ENCODE measurements at regions not wholly inside any gene's neighbourhood (a gene's known extent, or its start where the extent isn't known, plus 50 kb on each side); places are given as distances from the start of the nearest gene placed in this dataset.

DNA sequence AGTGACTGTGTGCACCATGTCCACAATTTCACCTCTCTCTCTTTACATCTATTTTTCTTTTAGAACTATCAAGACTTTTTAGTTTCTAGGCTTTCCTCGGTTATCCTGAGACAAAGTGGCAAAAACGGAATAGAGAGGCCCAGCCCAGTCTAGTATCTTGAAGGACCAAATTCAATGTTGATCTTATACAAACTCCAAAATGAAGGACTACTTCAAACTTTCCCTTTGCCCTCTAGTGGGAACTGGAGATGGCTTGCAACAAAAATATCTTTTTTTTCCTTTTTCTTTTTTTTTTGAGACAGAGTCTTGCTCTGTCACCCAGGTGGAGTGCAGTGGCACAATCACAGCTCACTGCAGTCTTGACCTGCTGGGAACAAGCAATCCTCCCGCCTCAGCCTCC is 338.5 kb upstream of the UMPS start:
- H4K20me1 ChIP-seq (replicated peaks; ENCODE audit: control insufficient read depth, extremely low read depth, insufficient read depth, low read length), result no peaks in the 10 kb centered on the region
- no peak overlapping the region for H3K27ac ChIP-seq (ENCODE audit: insufficient read depth, low read depth, low read length)
- ChIA-PET POLR2A (no interaction called here), CTCF (interaction anchor here (0.8 to 1.3 kb wide), 2 partner anchors 40 kb away, joined by 3 to 4 read pairs; no protein-coding TSS in a partner anchor)
- DNase-seq (ENCODE audit: low read depth, low spot score), result no peak
- H2AFZ ChIP-seq (ENCODE audit: low read depth, low read length), result no peak overlapping the region
- H3K79me2 ChIP-seq (ENCODE audit: control insufficient read depth, insufficient read depth, low read length), result no peaks in the 10 kb centered on the region
- H3K9ac ChIP-seq (replicated peaks; ENCODE audit: extremely low read depth, insufficient read depth, low read length), result no peak overlapping the region
- H3K27me3 ChIP-seq (ENCODE audit: control insufficient read depth in 2 of 2, insufficient read depth in 2 of 2, low read length in 2 of 2), result no peaks in the 10 kb centered on the region
- H3K9me1 ChIP-seq (replicated peaks; ENCODE audit: control insufficient read depth, extremely low read depth, insufficient read depth, low read length), result no peaks in the 10 kb centered on the region
- peaks cover 14% of the 10 kb centered on the region for H3K4me1 ChIP-seq (ENCODE audit: control insufficient read depth, extremely low read depth, insufficient read depth, low read length)
- FAIRE-seq, result no peak
- dilution Hi-C loops (cut with MboI; ENCODE audit: extremely low pct_ligation_motif_present, low sequenced_read_pairs), result no loop called here
- BruUV-seq (replicated peaks), result no TSS peak
- TF ChIP-seq POLR2A (IDR thresholded peaks at IDR 0.05; ENCODE audit: low read depth, low read length) (no peak), EZH2 (IDR thresholded peaks at IDR 0.05; ENCODE audit: borderline replicate concordance, low read depth, low read length, severe bottlenecking) (no peak)
- TF ChIP-seq, protein P1, sequence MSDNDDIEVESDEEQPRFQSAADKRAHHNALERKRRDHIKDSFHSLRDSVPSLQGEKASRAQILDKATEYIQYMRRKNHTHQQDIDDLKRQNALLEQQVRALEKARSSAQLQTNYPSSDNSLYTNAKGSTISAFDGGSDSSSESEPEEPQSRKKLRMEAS (IDR thresholded peaks at IDR 0.05; ENCODE audit: insufficient read depth, insufficient read length), result no peak
- no peak overlapping the region for H3K4me2 ChIP-seq (ENCODE audit: insufficient read depth, low read length)
- no peaks in the 10 kb centered on the region for H3K36me3 ChIP-seq (ENCODE audit: control insufficient read depth in 2 of 2, extremely low read depth in 1 of 2, insufficient read depth in 2 of 2, low read length in 2 of 2)
- intact Hi-C loops (cut with micrococcal nuclease), result no loop called here
- no peaks in the 10 kb centered on the region for H3K9me3 ChIP-seq (replicated peaks; ENCODE audit: control insufficient read depth, insufficient read depth, low read length)
- H3K4me3 ChIP-seq (replicated peaks in 1 of 3; ENCODE audit: insufficient read depth in 1 of 3, low read depth in 1 of 3, low read length in 3 of 3), result no peak overlapping the region

DNA sequence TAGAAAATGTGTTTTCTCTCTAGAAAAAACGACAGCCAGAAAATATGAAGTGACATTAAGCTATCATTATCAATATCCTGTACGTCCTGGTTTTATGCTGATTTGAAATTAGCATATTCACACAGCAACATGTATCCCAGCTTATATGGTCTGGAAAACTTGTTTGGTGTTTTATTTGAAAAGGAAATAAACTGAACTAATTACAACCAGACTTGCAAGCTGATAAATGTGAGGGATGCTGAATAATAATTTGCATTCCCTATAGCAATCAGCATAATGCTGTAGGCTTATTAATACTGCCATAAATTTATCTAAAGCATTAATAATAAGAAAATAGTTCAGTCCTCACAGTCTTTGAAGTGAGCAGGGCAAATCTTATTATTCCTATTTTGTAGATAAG is 336.9 kb upstream of the UMPS start:
- TF ChIP-seq JUN (IDR thresholded peaks at IDR 0.05; ENCODE audit: borderline replicate concordance, insufficient read depth, insufficient read length, low read depth) (no peak), GATA2 (IDR thresholded peaks at IDR 0.05; ENCODE audit: insufficient read depth, insufficient read length, low read depth, low read length) (no peak), POLR2A (IDR thresholded peaks at IDR 0.05; ENCODE audit: low read depth, low read length) (no peak), EZH2 (IDR thresholded peaks at IDR 0.05; ENCODE audit: borderline replicate concordance, low read depth, low read length, severe bottlenecking) (no peak), FOS (IDR thresholded peaks at IDR 0.05; ENCODE audit: borderline replicate concordance, insufficient read depth, low read length) (no peak), POLR2AphosphoS5 (IDR thresholded peaks at IDR 0.05; ENCODE audit: insufficient read depth, low read depth, low read length) (no peak), MYC (IDR thresholded peaks at IDR 0.05; ENCODE audit: low read depth, low read length) (no peak)
- TF ChIP-seq, protein P2, sequence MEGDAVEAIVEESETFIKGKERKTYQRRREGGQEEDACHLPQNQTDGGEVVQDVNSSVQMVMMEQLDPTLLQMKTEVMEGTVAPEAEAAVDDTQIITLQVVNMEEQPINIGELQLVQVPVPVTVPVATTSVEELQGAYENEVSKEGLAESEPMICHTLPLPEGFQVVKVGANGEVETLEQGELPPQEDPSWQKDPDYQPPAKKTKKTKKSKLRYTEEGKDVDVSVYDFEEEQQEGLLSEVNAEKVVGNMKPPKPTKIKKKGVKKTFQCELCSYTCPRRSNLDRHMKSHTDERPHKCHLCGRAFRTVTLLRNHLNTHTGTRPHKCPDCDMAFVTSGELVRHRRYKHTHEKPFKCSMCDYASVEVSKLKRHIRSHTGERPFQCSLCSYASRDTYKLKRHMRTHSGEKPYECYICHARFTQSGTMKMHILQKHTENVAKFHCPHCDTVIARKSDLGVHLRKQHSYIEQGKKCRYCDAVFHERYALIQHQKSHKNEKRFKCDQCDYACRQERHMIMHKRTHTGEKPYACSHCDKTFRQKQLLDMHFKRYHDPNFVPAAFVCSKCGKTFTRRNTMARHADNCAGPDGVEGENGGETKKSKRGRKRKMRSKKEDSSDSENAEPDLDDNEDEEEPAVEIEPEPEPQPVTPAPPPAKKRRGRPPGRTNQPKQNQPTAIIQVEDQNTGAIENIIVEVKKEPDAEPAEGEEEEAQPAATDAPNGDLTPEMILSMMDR (IDR thresholded peaks at IDR 0.05; ENCODE audit: extremely low read depth in 1 of 2, insufficient read depth in 1 of 2, low read depth in 1 of 2, low read length in 2 of 2), result no peak
- TF ChIP-seq, protein P1 (IDR thresholded peaks at IDR 0.05; ENCODE audit: insufficient read depth, insufficient read length), result no peak

More for the DNA sequence above, 336.9 kb upstream of the UMPS start:
- Histone ChIP-seq H4K20me1 (replicated peaks; ENCODE audit: control insufficient read depth, extremely low read depth, insufficient read depth, low read length) (no peaks in the 10 kb centered on the region), H3K79me2 (ENCODE audit: control insufficient read depth, insufficient read depth, low read length) (no peaks in the 10 kb centered on the region), H3K36me3 (ENCODE audit: control insufficient read depth in 2 of 2, extremely low read depth in 1 of 2, insufficient read depth in 2 of 2, low read length in 2 of 2) (no peaks in the 10 kb centered on the region), H3K4me2 (ENCODE audit: insufficient read depth, low read length) (no peak overlapping the region), H3K9me1 (replicated peaks; ENCODE audit: control insufficient read depth, extremely low read depth, insufficient read depth, low read length) (no peaks in the 10 kb centered on the region), H2AFZ (ENCODE audit: low read depth, low read length) (no peak overlapping the region), H3K4me1 (ENCODE audit: control insufficient read depth, extremely low read depth, insufficient read depth, low read length) (peaks cover 14% of the 10 kb centered on the region), H3K9ac (replicated peaks; ENCODE audit: extremely low read depth, insufficient read depth, low read length) (no peak overlapping the region), H3K9me3 (replicated peaks; ENCODE audit: control insufficient read depth, insufficient read depth, low read length) (no peaks in the 10 kb centered on the region), H3K27me3 (ENCODE audit: control insufficient read depth in 2 of 2, insufficient read depth in 2 of 2, low read length in 2 of 2) (no peaks in the 10 kb centered on the region), H3K4me3 (replicated peaks in 1 of 3; ENCODE audit: insufficient read depth in 1 of 3, low read depth in 1 of 3, low read length in 3 of 3) (no peak overlapping the region), H3K27ac (ENCODE audit: insufficient read depth, low read depth, low read length) (no peak overlapping the region)
- DNase-seq (ENCODE audit: low read depth, low spot score) (no peak), FAIRE-seq (no peak)
- intact Hi-C loops (cut with micrococcal nuclease), result no loop called here
- dilution Hi-C loops (cut with MboI; ENCODE audit: extremely low pct_ligation_motif_present, low sequenced_read_pairs), result no loop called here
- BruUV-seq (replicated peaks), result no TSS peak
- ChIA-PET POLR2A (no interaction called here), CTCF (interaction anchor here (0.8 to 1.1 kb wide), 3 partner anchors 11 to 42 kb away, joined by 3 to 4 read pairs (median 3); no protein-coding TSS in a partner anchor)
